ENCODE measurements at regions not wholly inside any gene's neighbourhood (a gene's known extent, or its start where the extent isn't known, plus 50 kb on each side); places are given as distances from the start of the nearest gene placed in this dataset.
"Not testable (repeated sequence)": the region's sequence is repeated elsewhere in the genome, so short reads cannot be mapped to it uniquely, and the experiment has no call there.

DNA sequence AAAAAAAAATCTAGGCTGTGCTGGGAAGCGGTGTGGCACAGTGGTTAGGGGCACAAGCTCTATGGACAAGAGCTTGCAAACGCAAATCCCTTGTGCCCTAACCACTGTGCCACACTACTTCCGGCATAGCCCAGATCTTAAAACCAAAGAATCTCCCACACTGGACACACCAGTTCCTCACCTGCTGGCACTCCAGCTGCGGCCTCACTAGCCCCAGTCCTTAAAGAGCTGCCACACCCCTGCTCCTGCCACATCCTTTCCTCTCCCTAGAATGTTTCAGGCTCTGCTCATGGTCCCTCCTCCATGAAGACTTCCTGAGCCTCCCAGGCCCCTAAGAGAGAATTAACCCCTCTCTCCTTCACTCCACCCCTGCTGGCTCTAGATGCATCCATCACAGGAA lies 71.8 kb upstream of the SRSF6 start:
- Histone ChIP-seq H3K4me1 (ENCODE audit: insufficient read depth, low read length) (no peaks in the 10 kb centered on the region), H3K9ac (ENCODE audit: low read depth, low read length) (no peak overlapping the region), H3K27me3 (ENCODE audit: insufficient read depth, low read length) (no peaks in the 10 kb centered on the region), H3K36me3 (ENCODE audit: insufficient read depth, low read length) (no peaks in the 10 kb centered on the region), H3K27ac (ENCODE audit: low read depth, low read length) (no peak overlapping the region), H3K4me3 (ENCODE audit: low read length) (no peak overlapping the region), H3K9me3 (ENCODE audit: insufficient read depth, low read depth, low read length) (no peaks in the 10 kb centered on the region)
- 97% methylated on average over 4 of the region's 4 CpGs for WGBS

GRCh38 chr20:43384101-43384940 lies 73.4 kb upstream of the SRSF6 start:
- no peak overlapping the region for H3K4me3 ChIP-seq (ENCODE audit: low read length)
- no peaks in the 10 kb centered on the region for H3K27me3 ChIP-seq (ENCODE audit: insufficient read depth, low read length)
- H3K9ac ChIP-seq (ENCODE audit: low read depth, low read length) = no peak overlapping the region
- no peaks in the 10 kb centered on the region for H3K4me1 ChIP-seq (ENCODE audit: insufficient read depth, low read length)
- 85% methylated on average over 13 of the region's 14 CpGs for WGBS
- H3K27ac ChIP-seq (ENCODE audit: low read depth, low read length) = no peak overlapping the region
- H3K36me3 ChIP-seq (ENCODE audit: insufficient read depth, low read length) = no peaks in the 10 kb centered on the region
- H3K9me3 ChIP-seq (ENCODE audit: insufficient read depth, low read depth, low read length) = no peaks in the 10 kb centered on the region

- no peak overlapping the region for H3K4me3 ChIP-seq (ENCODE audit: low read length)
- 89% methylated on average over 7 of the region's 8 CpGs for WGBS
These were observed 74.5 kb upstream of the SRSF6 start for GRCh38 chr20:43383026-43383795.

DNA sequence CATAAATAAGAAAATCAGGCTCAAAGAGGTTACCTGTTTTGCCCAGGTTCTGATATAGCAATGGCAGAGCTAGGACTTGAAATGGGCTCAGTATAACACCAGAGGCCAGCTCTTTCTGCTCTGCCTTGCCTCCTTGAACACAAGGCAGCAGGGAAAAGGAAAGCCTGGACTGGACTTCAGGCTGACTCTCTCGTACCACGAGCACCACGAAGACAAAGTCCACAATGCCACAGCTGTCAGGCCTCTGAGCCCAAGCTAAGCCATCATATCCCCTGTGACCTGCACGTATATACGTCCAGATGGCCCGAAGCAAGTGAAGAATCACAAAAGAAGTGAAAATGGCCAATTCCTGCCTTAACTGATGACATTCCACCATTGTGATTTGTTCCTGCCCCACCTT lies 75.6 kb upstream of the SRSF6 start:
- not testable (repeated sequence) for H3K4me1 ChIP-seq (ENCODE audit: insufficient read depth, low read length); H3K36me3 ChIP-seq (ENCODE audit: insufficient read depth, low read length); H3K9me3 ChIP-seq (ENCODE audit: insufficient read depth, low read depth, low read length); H3K27ac ChIP-seq (ENCODE audit: low read depth, low read length); H3K9ac ChIP-seq (ENCODE audit: low read depth, low read length); H3K27me3 ChIP-seq (ENCODE audit: insufficient read depth, low read length); H3K4me3 ChIP-seq (ENCODE audit: low read length)
- WGBS = 83% methylated on average over 6 of the region's 6 CpGs

More at GRCh38 chr20:43383026-43383795, 74.5 kb upstream of the SRSF6 start:
- no peak overlapping the region for H3K9ac ChIP-seq (ENCODE audit: low read depth, low read length)
- H3K27me3 ChIP-seq (ENCODE audit: insufficient read depth, low read length) = no peaks in the 10 kb centered on the region
- no peak overlapping the region for H3K27ac ChIP-seq (ENCODE audit: low read depth, low read length)
- no peaks in the 10 kb centered on the region for H3K36me3 ChIP-seq (ENCODE audit: insufficient read depth, low read length)
- no peaks in the 10 kb centered on the region for H3K9me3 ChIP-seq (ENCODE audit: insufficient read depth, low read depth, low read length)
- H3K4me1 ChIP-seq (ENCODE audit: insufficient read depth, low read length) = no peaks in the 10 kb centered on the region

DNA sequence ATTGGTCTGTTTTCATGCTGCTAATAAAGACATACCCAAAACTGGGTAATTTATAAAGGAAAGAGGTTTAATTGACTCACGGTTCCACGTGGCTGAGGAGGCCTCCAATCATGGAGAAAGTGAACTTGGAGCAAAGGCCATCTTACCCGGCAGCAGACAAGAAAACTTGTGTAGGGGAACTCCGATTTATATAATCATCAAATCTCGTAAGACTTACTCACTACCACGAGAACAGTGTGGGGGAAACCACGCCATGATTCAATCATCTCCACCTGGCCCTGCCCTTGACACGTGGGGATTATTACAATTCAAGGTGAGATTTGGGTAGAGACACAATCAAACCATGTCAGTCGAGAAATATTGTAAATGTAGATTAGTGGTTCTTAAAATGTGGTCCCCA lies 76.2 kb upstream of the SRSF6 start:
- not testable (repeated sequence) for H3K27me3 ChIP-seq (ENCODE audit: insufficient read depth, low read length)
- 91% methylated on average over 9 of the region's 9 CpGs for WGBS

DNA sequence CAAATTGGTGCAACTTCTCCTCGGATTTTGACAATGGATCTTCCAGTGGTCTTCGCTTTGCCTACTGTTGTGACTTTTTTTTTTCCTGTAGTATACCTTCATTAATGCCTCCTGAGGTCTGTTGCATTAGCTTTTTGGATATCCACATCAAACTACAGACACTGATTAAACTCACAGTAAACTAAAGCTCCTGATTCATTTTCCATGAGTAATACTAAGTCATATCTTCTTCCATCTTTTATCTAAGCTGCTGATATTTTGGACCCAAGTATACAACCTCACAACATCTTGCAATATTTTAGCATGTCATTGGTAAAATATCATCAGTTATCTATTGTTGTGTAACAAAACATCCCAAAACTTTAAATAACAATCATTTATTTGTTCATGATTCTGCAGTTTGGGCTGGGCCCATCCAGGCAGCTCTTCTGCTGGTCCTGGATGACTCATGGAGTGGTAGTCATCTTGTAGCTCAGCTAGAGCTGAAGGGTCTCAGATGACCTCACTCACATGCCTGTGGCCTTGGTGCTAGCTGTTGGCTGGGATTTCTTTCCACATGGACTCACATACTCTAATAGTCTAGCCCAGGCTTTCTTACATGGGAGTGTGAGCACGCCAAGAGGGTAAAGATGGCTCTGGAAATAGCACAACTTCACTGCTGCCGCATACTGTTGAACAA lies 78.3 kb upstream of the SRSF6 start:
- H3K27ac ChIP-seq (ENCODE audit: low read depth, low read length) = no peak overlapping the region
- no peaks in the 10 kb centered on the region for H3K36me3 ChIP-seq (ENCODE audit: insufficient read depth, low read length)
- H3K27me3 ChIP-seq (ENCODE audit: insufficient read depth, low read length) = no peaks in the 10 kb centered on the region
- WGBS = 90% methylated on average over 4 of the region's 4 CpGs
- no peak overlapping the region for H3K4me3 ChIP-seq (ENCODE audit: low read length)
- H3K9me3 ChIP-seq (ENCODE audit: insufficient read depth, low read depth, low read length) = no peaks in the 10 kb centered on the region
- H3K4me1 ChIP-seq (ENCODE audit: insufficient read depth, low read length) = no peaks in the 10 kb centered on the region
- no peak overlapping the region for H3K9ac ChIP-seq (ENCODE audit: low read depth, low read length)

More for the DNA sequence above, 76.2 kb upstream of the SRSF6 start:
- H3K4me1 ChIP-seq (ENCODE audit: insufficient read depth, low read length); H3K27ac ChIP-seq (ENCODE audit: low read depth, low read length); H3K36me3 ChIP-seq (ENCODE audit: insufficient read depth, low read length); H3K9me3 ChIP-seq (ENCODE audit: insufficient read depth, low read depth, low read length); H3K9ac ChIP-seq (ENCODE audit: low read depth, low read length); H3K4me3 ChIP-seq (ENCODE audit: low read length): not testable (repeated sequence)

DNA sequence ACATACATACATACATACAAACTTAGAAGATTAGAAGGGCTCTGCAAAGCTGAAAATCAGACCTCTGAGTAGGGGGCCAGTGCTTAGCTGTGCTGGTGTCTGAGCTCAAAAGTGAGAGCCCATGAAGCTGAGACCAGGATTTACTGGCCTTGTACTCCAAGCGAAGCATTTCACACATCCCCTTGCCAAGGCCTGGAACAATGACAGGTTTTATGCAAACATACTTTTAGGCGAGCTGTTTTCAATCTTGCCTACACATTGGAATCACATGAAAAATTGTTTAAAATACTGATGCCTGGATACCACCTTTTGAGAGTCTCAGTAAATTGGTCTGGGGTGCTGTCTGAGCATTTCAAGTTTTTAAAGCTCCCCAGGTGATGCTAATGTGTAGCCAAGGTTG lies 80.9 kb upstream of the SRSF6 start:
- Histone ChIP-seq H3K27me3 (ENCODE audit: insufficient read depth, low read length) (no peaks in the 10 kb centered on the region), H3K27ac (ENCODE audit: low read depth, low read length) (no peak overlapping the region), H3K4me1 (ENCODE audit: insufficient read depth, low read length) (no peaks in the 10 kb centered on the region), H3K9ac (ENCODE audit: low read depth, low read length) (no peak overlapping the region), H3K36me3 (ENCODE audit: insufficient read depth, low read length) (no peaks in the 10 kb centered on the region), H3K4me3 (ENCODE audit: low read length) (no peak overlapping the region), H3K9me3 (ENCODE audit: insufficient read depth, low read depth, low read length) (no peaks in the 10 kb centered on the region)
- 84% methylated on average over 2 of the region's 2 CpGs for WGBS

DNA sequence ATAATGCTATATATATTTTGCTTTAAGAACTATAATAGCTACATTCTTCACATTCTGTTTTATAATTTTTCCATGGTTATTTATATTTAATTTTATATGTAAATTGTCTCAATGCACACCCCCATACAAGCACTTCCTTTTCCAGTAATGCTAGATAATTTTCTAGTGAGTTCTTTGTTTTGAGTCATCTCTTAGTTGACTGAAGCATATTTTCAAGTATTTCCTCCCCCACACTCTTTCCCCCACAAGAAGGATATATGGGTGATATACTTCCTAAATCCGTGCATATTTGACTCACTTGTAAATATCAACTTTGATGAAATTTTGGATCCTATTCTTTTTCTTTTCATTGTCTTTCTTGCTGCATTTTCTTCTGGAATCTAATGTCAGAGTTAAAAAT lies 82.1 kb upstream of the SRSF6 start:
- H3K27ac ChIP-seq (ENCODE audit: low read depth, low read length) = no peak overlapping the region
- no peak overlapping the region for H3K4me3 ChIP-seq (ENCODE audit: low read length)
- WGBS = no CpG with 5 or more reads among the region's 1 CpG
- H3K27me3 ChIP-seq (ENCODE audit: insufficient read depth, low read length) = no peaks in the 10 kb centered on the region
- no peaks in the 10 kb centered on the region for H3K4me1 ChIP-seq (ENCODE audit: insufficient read depth, low read length)
- no peaks in the 10 kb centered on the region for H3K9me3 ChIP-seq (ENCODE audit: insufficient read depth, low read depth, low read length)
- no peak overlapping the region for H3K9ac ChIP-seq (ENCODE audit: low read depth, low read length)
- no peaks in the 10 kb centered on the region for H3K36me3 ChIP-seq (ENCODE audit: insufficient read depth, low read length)

GRCh38 chr20:43372051-43372450 lies 85.6 kb upstream of the SRSF6 start:
- Histone ChIP-seq H3K27me3 (ENCODE audit: insufficient read depth, low read length) (no peaks in the 10 kb centered on the region), H3K4me1 (ENCODE audit: insufficient read depth, low read length) (no peaks in the 10 kb centered on the region), H3K4me3 (ENCODE audit: low read length) (no peak overlapping the region), H3K9me3 (ENCODE audit: insufficient read depth, low read depth, low read length) (no peaks in the 10 kb centered on the region), H3K36me3 (ENCODE audit: insufficient read depth, low read length) (no peaks in the 10 kb centered on the region), H3K9ac (ENCODE audit: low read depth, low read length) (no peak overlapping the region), H3K27ac (ENCODE audit: low read depth, low read length) (no peak overlapping the region)
- WGBS = 76% methylated on average over 5 of the region's 5 CpGs

DNA sequence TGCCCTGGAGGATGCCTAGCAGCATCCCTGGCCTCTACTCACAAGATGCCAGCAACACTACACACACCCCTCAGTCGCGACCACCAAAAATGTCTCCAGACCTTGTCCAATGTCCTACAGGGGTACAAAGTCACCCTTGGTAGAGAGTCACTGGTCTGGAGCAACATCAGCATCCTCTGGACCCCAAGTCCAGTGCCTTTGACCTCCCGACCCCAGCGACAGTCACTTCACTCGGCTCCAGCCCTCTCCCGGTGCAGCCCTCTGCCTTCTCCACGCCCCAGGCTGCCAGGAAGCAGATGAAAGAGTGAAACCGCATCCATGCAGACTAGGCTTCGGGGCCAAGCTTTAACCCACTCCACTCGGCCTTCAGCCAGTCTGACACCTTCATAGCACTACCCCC lies 92.0 kb upstream of the SRSF6 start:
- Histone ChIP-seq H3K4me1 (ENCODE audit: insufficient read depth, low read length) (no peaks in the 10 kb centered on the region), H3K36me3 (ENCODE audit: insufficient read depth, low read length) (no peaks in the 10 kb centered on the region), H3K27ac (ENCODE audit: low read depth, low read length) (no peak overlapping the region), H3K9me3 (ENCODE audit: insufficient read depth, low read depth, low read length) (no peaks in the 10 kb centered on the region), H3K9ac (ENCODE audit: low read depth, low read length) (no peak overlapping the region), H3K4me3 (ENCODE audit: low read length) (no peak overlapping the region), H3K27me3 (ENCODE audit: insufficient read depth, low read length) (no peaks in the 10 kb centered on the region)
- 86% methylated on average over 10 of the region's 10 CpGs for WGBS

GRCh38 chr20:43364001-43364400 lies 93.7 kb upstream of the SRSF6 start:
- H3K27ac ChIP-seq (ENCODE audit: low read depth, low read length) = no peak overlapping the region
- no peaks in the 10 kb centered on the region for H3K9me3 ChIP-seq (ENCODE audit: insufficient read depth, low read depth, low read length)
- H3K4me3 ChIP-seq (ENCODE audit: low read length) = no peak overlapping the region
- H3K9ac ChIP-seq (ENCODE audit: low read depth, low read length) = no peak overlapping the region
- H3K4me1 ChIP-seq (ENCODE audit: insufficient read depth, low read length) = no peaks in the 10 kb centered on the region
- no peaks in the 10 kb centered on the region for H3K27me3 ChIP-seq (ENCODE audit: insufficient read depth, low read length)
- 92% methylated on average over 8 of the region's 8 CpGs for WGBS
- no peaks in the 10 kb centered on the region for H3K36me3 ChIP-seq (ENCODE audit: insufficient read depth, low read length)

Measured in HUES64 (cell line).